Renal cortical epithelial cell (primary cell): ENCODE measurements at regions not wholly inside any gene's neighbourhood (a gene's known extent, or its start where the extent isn't known, plus 50 kb on each side); places are given as distances from the start of the nearest gene placed in this dataset.
"Not testable (repeated sequence)": the region's sequence is repeated elsewhere in the genome, so short reads cannot be mapped to it uniquely, and the experiment has no call there.

ENCODE experiments used
- DNase-seq: peaks from one replicate; pipeline ENCODE4 v3.0.0-alpha.2; 2011; ENCODE audit warnings: low read depth

- not testable (repeated sequence) for DNase-seq
These were observed 51.5 kb upstream of the CDC42EP3 start for GRCh38 chr2:37722971-37723370.

- peak; percentile 90 for DNase-seq
These were observed 58.8 kb upstream of the CDC42EP3 start for GRCh38 chr2:37730037-37730818.

- not testable (repeated sequence) for DNase-seq
These were observed 61.0 kb upstream of the CDC42EP3 start for GRCh38 chr2:37732412-37732811.

GRCh38 chr2:37733251-37733650 is 61.8 kb upstream of the CDC42EP3 start:
- peak; percentile 14 for DNase-seq

- not testable (repeated sequence) for DNase-seq
These were observed 62.5 kb upstream of the CDC42EP3 start for GRCh38 chr2:37733955-37734354.

- DNase-seq = peak; percentile 76
These were observed 63.6 kb upstream of the CDC42EP3 start for GRCh38 chr2:37734891-37735523.

GRCh38 chr2:37735524-37735910 is 64.1 kb upstream of the CDC42EP3 start:
- DNase-seq = peak; percentile 59

GRCh38 chr2:37737507-37737906 is 66.1 kb upstream of the CDC42EP3 start:
- peak; percentile 7 for DNase-seq

- no peak for DNase-seq
These were observed 66.9 kb upstream of the CDC42EP3 start for GRCh38 chr2:37738266-37738885.

- DNase-seq = no peak
These were observed 67.7 kb upstream of the CDC42EP3 start for GRCh38 chr2:37739153-37739552.

- peak; percentile 7 for DNase-seq
These were observed 68.8 kb upstream of the CDC42EP3 start for GRCh38 chr2:37740164-37740739.

GRCh38 chr2:37742286-37742685 is 70.8 kb upstream of the CDC42EP3 start:
- no peak for DNase-seq

GRCh38 chr2:37744010-37744409 is 72.6 kb upstream of the CDC42EP3 start:
- no peak for DNase-seq

GRCh38 chr2:37744961-37745360 is 73.5 kb upstream of the CDC42EP3 start:
- not testable (repeated sequence) for DNase-seq

GRCh38 chr2:37746011-37746410 is 74.6 kb upstream of the CDC42EP3 start:
- peak; percentile 71 for DNase-seq

- DNase-seq = no peak
These were observed 75.4 kb upstream of the CDC42EP3 start for GRCh38 chr2:37746883-37747282.

- DNase-seq = no peak
These were observed 77.1 kb upstream of the CDC42EP3 start for GRCh38 chr2:37748541-37748940.

- not testable (repeated sequence) for DNase-seq
These were observed 78.8 kb upstream of the CDC42EP3 start for GRCh38 chr2:37750286-37750685.

GRCh38 chr2:37752766-37753165 is 81.3 kb upstream of the CDC42EP3 start:
- no peak for DNase-seq

GRCh38 chr2:37753758-37754157 is 82.3 kb upstream of the CDC42EP3 start:
- DNase-seq = peak; percentile 55

- peak; percentile 77 for DNase-seq
These were observed 84.6 kb upstream of the CDC42EP3 start for GRCh38 chr2:37755961-37756559.

- not testable (repeated sequence) for DNase-seq
These were observed 86.0 kb upstream of the CDC42EP3 start for GRCh38 chr2:37757456-37757855.
